GM18870 (cell line): ENCODE measurements at regions not wholly inside any gene's neighbourhood (a gene's known extent, or its start where the extent isn't known, plus 50 kb on each side); places are given as distances from the start of the nearest gene placed in this dataset.
"Not testable (repeated sequence)": the region's sequence is repeated elsewhere in the genome, so short reads cannot be mapped to it uniquely, and the experiment has no call there.

Experiments
- ATAC-seq: cut with Tn5 transposase; IDR thresholded peaks from one replicate; pipeline ENCODE4 v1.9.1; 2021; ENCODE audit warnings: moderate library complexity; ENCODE audit not compliant: unreplicated experiment

DNA sequence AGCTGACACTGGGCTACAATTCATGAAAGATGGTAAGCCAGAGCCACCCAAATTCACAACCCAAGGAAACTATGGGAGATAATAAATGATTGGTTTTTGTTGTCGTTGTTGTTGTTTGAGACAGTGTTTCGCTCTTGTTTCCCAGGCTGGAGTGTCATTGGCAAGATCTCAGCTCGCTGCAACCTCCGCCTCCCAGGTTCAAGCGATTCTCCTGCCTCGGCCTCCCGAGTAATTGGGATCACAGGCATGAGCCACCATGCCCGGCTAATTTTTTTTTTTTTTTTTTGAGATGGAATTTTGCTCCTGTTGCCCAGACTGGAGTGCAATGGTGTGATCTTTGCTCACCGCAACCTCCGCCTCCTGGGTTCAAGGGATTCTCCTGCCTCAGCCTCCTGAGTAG, 65.9 kb upstream of the METTL9 start:
- not testable (repeated sequence) for ATAC-seq

- ATAC-seq = not testable (repeated sequence)
These were observed 64.8 kb upstream of the METTL9 start for GRCh38 chr16:21534561-21534960.

DNA sequence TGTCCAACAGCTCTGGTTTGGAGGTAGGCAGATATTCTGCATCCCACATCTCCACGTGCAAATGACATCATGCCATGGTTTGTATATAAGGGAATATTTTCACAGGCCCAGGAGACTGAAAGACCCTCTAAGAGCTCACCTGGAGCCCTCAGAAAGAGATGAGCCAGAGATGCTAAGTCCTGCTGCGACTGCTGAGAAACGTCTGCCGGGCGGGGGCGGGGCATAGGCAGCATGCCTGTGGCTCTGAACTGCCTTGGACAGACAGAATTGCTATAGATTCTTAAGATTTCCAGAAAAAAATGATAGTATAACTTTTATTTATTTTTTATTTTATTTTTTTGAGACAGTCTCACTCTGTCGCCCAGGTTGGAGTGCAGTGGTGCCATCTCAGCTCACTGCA, 64.2 kb upstream of the METTL9 start:
- not testable (repeated sequence) for ATAC-seq

- not testable (repeated sequence) for ATAC-seq
These were observed 62.6 kb upstream of the METTL9 start for GRCh38 chr16:21536740-21537139.

- not testable (repeated sequence) for ATAC-seq
These were observed 61.8 kb upstream of the METTL9 start for GRCh38 chr16:21537598-21537997.

- ATAC-seq = not testable (repeated sequence)
These were observed 60.2 kb upstream of the METTL9 start for GRCh38 chr16:21539107-21539618.

DNA sequence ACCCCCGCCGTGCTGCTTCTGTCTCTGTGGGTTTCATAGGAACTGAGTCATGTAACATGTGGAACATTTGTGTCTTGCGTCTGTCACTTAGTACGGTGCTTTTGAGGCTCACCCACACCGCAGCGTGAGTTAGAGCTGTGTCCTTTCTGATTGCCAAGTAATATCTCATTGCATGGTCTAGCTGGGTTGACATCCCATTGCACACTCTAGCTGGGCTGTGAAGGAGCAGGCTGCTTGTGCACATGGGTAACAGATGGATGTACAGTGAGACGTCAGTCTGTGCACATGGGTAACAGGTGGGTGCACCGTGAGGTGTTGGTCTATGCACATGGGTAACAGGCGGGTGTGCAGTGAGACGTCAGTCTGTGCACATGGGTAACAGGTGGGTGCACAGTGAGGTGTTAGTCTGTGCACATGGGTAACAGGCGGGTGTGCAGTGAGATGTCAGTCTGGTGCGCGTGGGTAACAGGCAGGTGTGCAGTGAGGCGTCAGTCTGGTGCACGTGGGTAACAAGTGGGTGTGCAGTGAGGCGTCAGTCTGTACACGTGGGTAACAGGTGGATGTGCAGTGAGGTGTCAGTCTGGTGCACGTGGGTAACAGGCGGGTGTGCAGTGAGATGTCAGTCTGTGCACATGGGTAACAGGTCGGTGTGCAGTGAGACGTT, 58.5 kb upstream of the METTL9 start:
- ATAC-seq = peak; percentile 56

GRCh38 chr16:21541611-21542051, 57.7 kb upstream of the METTL9 start:
- ATAC-seq = not testable (repeated sequence)

DNA sequence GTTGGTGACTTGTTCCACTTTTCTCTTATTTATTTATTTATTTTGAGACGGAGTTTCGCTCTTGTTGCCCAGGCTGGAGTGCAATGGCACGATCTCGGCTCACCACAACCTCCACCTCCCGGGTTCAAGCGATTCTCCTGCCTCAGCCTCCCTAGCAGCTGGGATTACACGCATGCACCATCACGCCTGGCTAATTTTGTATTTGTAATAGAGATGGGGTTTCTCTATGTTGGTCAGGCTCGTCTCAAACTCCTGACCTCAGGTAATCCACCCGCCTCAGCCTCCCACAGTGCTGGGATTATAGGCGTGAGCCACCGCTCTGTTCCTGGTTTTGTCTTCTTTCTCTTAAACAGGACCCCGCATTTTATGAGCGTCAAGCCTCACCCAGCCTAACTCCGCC, 57.3 kb upstream of the METTL9 start:
- ATAC-seq = not testable (repeated sequence)

GRCh38 chr16:21542491-21543124, 56.8 kb upstream of the METTL9 start:
- not testable (repeated sequence) for ATAC-seq

- not testable (repeated sequence) for ATAC-seq
These were observed 56.1 kb upstream of the METTL9 start for GRCh38 chr16:21543151-21543836.

- not testable (repeated sequence) for ATAC-seq
These were observed 53.6 kb upstream of the METTL9 start for GRCh38 chr16:21545664-21546326.

DNA sequence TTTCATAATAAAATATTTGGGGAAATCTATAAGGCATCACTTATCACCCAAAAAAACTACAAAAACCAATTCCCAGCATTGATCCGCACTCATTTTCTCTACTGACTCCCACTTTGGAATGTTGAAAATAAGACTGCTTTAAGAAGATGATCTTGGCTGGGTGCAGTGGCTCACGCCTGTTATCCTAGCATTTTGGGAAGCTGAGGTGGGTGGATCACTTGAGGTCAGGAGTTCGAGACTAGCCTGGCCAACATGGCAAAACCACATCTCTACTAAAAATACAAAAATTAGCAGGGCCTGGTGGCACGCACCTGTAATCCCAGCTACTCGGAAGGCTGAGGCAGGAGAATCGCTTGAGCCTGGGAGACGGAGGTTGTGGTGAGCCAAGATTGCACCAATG, 50.0 kb upstream of the METTL9 start:
- not testable (repeated sequence) for ATAC-seq
